Activated T-helper 1 cell treated with anti-CD3 and anti-CD28 coated beads, Interleukin-2, amount 50 U/mL, for 16 hours (primary cell): ENCODE measurements at regions not wholly inside any gene's neighbourhood (a gene's known extent, or its start where the extent isn't known, plus 50 kb on each side); places are given as distances from the start of the nearest gene placed in this dataset.
"Not testable (repeated sequence)": the region's sequence is repeated elsewhere in the genome, so short reads cannot be mapped to it uniquely, and the experiment has no call there.

Experiments used
- DNase-seq, 2 donors: peaks; one replicate each; pipeline ENCODE4 v3.0.0-alpha.2; 2020; ENCODE audit warnings: low read depth in 1 of 2, low spot score in 1 of 2

DNA sequence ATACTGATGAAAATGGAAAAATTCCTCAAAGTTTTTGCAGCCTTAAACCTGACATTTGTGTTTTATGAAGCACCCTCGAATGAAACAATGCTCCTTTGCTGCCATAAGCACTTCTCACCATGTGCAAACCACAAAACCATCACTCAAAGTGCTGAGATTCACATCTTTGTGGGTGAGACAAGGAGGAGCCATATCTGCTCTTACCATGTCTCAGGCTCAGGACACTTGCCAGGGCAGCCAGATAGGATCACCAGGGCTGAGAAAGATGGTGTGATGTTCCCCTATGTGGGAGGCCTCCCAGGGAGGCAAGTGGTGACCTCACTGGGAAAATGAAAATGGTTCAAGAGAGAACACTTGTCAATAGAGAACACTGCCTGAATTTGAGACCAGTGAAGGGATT lies 120.4 kb downstream of the CCDC34 start:
- DNase-seq = no peak

DNA sequence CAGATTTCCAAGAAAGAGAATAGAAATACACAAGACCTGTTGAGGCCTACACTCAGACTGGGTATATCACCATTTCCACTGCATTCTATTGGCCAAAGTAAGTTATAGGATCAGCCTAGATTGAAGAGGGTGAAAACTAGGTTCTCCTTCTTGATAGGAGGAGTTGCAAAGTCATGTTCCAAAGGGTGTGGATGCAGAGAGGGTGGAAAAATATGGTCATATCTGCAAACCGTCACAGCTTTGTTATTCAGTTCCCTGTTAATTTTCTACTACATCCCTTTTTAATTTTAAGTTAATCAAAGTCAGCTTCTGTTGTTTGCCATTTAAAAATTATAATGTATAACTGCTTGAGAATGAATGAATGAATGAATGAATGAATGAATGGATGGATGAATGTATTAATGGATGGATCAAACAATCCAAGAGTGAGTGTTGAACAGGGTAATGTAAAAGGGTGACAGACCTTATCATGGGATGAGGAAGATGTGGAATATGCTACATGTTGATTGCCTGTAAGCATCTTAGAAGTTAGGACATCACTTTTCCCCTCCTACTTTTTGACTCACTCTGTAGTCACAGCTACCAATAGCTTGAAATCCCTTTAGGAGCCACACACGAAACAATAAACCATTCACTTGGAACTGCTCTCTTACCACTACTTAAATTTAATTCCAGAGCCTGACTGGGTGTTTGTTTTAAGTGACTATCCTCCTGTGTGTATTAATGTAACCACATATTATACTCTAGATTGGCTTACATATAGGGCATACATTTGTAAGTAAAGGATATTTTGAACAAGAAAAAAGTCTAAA lies 121.5 kb downstream of the CCDC34 start:
- no peak for DNase-seq

DNA sequence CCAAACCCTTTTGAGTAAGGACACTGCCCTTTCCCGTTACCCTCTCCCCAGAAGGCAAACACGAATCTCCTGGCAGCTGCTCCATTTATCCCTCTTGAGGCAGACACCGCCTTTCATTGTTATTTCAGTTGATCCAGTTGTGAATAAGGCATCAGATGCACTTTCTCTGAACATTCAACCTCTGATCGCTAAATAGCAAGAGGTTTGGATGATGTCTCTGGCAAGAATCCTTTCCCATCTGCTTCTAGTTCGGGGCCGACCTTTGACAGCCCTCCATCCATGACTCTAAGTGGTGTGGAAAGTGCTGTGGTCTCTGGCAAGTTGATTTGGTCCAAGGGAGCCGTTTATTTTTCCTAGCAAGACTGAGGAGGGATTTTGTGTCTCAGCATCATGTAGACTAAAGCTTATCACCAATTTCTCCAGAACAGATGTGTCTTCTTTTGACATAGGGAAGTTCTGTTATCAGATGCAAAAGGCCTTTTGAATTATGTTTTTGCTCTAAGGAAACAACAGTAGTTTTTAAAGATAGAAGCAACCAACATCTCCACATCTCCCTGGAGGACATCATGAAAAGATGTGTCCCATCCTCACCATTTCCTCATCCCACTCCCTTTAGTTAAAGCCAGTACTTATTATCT lies 123.6 kb downstream of the CCDC34 start:
- no peak for DNase-seq

DNA sequence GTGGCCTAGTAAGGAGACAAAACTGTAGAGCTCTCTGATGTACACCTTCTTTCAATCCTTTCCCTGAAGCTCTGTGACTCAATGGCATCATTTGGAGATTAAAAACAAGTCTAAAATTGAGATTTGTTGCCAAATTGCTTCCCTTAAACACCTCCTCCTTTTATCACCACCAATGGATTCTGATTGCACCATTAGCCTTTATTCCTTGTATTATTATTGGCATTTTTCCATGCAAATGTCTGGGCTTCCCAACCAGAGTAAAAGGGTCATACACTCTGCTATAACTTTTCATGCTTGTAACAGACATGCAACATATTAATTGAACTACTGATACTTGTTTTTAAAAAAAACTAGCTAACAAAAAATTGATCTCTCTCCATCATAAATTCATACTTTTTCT lies 124.2 kb downstream of the CCDC34 start:
- DNase-seq = no peak

- no peak for DNase-seq
These were observed 125.4 kb downstream of the CCDC34 start for GRCh38 chr11:27237643-27238042.

DNA sequence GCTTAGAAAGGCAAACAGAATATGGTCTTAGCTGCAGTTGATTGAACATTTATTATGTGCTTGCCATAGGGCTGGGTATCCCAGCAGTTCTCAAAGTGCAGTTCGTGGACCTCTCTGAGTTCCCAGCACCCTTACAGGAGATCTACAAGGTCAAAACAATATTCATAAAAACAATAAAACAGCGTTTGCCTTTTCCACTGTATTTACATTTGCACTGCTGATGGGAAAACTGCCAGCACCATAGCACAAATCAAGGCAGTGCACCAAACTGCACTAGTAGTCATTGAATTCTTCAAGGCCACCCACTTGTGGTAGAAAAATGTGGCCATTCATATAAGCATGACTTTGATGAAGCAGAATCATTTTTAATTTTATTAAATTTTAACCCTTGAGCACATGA lies 128.1 kb downstream of the CCDC34 start:
- no peak for DNase-seq

GRCh38 chr11:27234043-27234668 lies 128.9 kb downstream of the CCDC34 start:
- DNase-seq = no peak

DNA sequence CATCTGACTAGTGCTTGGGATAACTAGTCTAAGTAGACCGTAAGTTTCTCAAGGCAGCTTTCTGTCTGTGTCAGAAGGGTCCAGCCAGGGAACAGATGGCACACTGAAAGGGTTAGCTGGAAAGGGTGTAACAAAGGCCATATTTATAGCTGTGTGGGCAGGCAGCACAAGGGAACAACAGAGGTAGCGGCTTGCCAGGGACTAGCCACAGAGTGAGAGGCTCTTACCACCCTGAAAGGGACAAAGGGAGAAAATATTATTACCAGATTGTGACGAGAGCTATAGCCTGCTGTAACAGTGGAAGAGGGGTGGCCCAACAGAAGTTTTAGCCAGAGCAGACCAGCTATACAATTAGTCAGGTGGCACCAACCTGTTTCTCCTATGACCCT lies 129.4 kb downstream of the CCDC34 start:
- no peak for DNase-seq

GRCh38 chr11:27231530-27231929 lies 131.5 kb downstream of the CCDC34 start:
- no peak for DNase-seq

DNA sequence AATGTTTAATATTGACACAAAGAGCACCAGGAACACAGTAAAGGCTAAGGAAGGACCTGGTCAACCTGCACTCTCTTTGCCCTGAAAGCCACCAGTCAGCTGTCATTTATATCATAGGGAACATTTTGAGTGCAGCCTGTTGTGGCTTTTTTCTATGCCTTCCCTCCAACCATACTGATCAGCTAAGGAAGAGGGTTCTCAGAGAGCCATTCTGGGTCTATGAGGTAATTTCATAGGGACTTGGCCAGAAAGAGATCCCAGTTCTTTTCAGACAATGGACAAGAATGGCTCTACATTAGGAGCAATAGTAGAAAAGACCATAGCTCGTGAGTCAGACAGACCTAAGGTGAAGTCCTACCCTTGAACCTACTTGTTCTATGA lies 132.8 kb downstream of the CCDC34 start:
- no peak for DNase-seq

DNA sequence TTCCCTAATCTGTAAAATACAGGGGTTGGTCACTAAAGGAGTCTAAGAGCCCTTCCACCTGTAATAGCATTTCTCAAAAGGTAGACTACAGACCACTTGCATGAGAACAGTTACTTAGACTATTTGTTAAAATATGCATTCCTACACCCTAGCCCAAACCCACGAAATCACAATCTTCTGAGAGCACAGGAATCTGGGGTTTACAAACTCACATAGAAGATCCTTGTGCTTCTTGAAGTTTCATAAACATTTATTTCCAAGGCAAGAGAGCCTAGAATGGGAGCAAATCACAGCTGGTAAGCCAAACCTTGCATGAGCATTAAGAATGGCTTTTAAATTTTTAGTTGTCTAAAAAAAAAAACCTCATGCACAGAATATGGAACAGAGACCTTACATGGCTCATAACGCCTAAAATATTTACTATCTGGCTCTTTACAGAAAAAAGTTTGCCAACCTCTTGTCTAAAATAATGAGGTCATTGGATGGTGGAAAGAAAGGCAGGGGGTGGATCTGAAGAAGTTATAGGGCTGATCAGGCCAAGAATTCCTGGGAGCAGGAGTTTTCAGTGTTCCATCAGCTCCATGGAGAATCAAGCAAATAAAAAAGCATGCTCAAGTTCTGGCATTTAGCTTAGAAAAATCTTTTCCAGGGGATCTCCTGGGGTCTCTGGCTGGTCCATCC lies 133.4 kb downstream of the CCDC34 start:
- no peak for DNase-seq

- no peak for DNase-seq
These were observed 134.1 kb downstream of the CCDC34 start for GRCh38 chr11:27228906-27229290.

DNA sequence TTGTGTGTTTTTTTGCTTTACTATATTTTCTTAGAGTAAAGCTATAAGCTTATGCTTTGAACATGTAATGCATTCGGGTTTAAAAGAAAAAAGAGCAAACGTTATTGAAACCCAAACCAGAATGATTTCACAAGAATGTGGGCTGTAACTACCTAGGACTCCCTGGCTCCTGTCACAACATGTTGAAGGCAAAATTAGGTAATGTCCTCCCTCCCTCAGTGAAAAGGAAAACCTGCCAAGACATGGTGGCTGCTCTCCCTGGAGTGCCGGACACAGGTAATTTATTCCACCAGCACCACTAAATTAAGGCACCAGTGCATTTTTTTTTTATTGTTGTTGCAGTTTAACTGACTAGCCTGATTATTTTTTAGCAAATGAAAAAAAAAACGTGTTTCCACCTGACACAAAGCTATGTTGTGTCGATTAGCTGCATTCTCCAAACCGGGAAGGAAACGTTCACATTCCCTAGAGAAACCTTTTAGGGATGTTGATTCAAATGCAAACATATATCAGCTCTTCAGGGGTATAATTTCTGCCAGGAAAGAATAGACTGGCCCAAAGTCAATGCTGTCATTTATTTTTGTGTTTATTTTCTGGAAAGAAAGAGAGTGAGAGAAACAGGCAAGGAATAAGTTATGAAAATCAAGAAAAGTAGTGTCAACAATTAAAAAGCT lies 134.6 kb downstream of the CCDC34 start:
- DNase-seq = no peak

DNA sequence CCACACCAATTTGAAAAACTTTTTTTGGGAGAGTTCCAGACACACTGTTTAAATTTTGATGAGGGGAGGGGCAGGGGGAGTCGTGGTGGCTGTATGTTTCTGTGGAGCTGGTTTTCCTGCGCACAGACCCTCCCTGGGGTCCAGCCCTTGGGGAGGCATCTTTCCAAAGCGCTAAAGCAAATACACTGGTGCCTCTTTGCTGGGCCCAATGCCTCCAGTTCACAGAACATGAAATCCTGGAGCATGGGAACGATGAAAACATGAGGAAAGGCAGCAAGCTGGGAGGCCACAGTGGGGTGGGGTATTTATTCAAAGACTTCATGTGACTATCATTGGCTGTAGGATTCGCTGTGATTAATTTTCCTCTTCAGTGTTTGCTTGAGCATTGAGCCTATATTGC lies 135.3 kb downstream of the CCDC34 start:
- no peak for DNase-seq

GRCh38 chr11:27219487-27220039 lies 143.5 kb downstream of the CCDC34 start:
- DNase-seq = not testable (repeated sequence)

DNA sequence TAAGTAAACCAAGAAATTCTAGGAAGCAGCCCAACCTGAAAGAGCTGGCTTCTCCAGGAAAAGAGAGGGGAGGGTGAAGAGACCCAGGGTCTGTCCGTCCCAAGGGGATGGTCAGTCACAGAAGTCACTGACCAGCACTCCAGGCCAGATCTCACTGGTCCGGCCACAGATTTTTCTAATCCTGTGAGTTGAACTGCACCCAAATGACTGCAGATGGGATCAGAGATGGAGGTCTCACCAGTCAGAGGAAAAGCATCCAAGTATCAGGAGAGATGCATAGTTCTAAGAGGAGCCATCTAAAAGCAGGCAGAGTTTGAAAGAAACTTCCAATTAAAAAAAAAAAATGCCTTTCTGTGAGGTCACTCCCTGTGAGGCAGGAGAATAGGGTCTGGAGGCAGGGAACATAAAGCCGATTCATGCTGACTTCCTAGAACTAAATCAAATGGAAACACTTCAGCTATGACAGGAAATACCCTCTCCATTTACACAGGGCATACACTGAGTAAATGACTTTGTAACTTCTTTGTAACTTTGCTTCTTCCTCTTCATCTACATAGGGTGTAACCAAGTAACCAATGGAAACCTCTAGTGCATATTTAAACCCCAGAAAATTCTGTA lies 144.5 kb downstream of the CCDC34 start:
- DNase-seq = no peak

DNA sequence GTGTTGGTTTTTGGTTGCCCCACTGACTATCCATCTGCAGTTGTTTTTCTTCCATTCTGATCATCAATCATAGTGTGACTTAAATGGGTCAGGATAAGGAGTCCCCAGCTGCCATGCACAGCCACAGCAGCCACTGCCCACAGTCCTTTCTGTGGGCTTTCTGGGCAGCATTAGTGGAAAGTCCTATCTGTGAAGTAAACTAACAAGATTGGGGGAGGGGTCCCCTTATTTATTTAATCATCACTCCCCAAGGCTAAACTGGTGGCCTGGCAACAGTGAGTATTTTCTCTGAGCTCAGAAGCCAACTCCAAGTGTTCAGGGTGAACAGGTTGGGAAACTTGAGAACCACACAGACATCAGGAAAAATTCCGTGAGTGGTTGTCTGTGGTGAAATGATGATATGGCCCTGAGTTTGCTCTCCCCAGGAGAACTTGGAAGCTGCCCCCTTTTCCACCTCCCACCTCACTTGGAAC lies 145.0 kb downstream of the CCDC34 start:
- DNase-seq = no peak

DNA sequence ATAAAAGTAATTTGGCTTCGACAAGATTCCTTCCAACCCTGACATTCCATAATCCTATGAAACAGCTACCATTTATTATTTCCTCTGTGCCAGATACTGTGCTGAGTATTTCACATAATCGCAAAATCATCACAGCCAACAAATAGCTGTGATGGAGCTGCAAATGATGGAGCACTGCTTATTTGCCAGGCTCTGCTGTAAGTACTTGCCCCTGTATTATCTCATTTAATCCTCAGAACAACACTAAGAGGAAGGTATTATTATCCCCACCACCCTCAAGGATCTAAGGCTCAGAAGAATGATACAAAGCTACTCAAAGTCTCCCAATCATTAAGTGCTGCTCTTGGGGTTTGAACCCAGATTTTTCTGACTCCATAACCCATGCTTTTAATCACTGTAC lies 145.5 kb downstream of the CCDC34 start:
- DNase-seq = no peak

DNA sequence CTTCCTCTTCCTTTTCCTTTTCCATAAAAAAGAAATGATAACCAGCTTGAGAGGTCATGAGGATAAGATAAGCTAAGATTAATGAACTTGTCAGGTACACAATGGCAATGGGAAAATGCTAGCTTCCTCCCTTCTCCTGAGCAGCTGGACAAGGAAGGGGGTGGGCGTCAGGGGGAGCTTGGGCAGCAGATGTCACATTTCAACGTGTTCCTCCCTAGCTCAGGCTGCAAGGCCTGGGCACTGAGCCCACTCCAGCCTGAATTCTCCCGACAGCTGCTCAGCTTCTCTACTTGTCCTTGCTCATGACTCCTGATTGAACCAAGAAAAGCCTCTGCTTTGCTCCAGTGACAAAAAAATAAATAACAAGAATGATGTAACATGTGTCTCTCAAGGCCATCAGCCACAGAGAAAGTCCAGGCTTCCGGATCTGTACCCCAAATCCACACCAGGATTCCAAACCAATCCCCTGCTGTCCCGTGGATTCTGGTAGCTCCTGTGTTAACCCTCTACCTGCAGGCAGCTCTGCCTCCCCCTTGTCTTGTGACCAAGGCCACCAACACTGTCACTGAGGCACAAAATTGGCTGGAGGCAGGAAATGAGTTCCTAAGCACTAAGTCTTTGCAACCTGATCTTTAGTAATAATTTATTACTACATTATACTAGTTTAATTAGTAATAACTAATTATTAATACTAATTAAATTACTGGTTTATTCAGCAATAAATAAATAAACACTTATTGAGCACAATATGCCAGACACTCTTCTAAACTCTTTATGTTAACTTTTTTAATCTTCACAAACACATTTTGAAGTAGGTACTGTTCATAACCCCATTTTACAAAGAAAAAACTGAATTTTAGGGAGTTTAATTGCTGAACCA lies 146.5 kb downstream of the CCDC34 start:
- no peak for DNase-seq
